Mucosa of gallbladder (tissue), 1 donor: ENCODE measurements at regions not wholly inside any gene's neighbourhood (a gene's known extent, or its start where the extent isn't known, plus 50 kb on each side); places are given as distances from the start of the nearest gene placed in this dataset.

Source experiments
- DNase-seq: peaks from one replicate; pipeline ENCODE4 v3.0.0-alpha.2; 2020; ENCODE audit warnings: low spot score
- donor health status: DM: no; HTN: no; CAD: no.

DNA sequence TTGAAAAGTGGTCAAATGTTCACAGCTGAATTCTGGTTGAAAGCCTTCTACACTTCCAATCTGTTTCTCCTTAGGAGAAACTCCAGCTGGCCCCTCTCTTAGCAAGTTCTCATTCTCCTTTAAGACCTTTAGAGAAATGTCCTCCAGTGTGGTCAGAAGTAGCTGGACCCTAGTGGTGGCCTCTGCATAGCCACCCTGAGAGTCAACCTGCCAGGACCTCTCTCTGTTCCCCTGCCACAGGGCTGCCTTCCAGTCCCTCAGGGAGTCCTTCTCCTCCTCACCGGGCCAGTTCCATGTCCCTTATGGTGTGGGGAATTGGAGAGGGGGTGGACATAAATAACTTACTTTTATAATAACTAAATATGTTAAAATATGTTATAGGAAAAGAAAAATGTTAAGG lies 200.9 kb upstream of the PKDCC start:
- DNase-seq = no peak

DNA sequence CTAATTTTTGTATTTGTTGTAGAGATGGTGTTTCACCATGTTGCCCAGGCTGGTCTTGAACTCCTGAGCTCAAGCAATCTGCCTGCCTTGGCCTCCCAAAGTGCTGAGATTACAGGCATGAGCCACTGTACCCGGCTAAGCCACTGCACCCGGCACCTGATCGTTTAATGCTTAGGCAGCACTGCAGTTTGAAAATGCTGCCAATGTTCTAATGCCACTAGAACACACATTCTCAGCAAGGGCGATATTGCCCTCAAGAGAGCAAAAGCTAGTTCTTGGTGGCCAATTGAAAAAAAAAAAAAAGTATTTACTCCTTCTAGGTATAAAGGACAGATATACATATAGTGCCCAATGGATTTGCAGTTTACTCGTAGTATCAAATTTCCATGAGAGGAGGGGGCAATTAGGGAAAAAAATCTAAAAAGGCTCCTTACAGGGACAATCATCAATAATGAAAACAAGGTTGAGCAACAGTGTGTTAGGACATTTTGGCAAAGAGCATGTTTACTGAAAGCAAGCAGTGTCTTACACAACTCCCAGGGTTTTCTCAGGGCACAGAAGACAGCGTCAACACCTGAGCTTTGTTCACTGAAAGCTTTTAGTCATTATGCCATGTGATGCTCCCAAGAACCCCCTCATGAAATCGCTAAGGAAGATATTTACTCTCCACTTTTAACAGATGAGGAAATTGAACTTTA lies 199.9 kb upstream of the PKDCC start:
- peak; percentile 40 for DNase-seq

DNA sequence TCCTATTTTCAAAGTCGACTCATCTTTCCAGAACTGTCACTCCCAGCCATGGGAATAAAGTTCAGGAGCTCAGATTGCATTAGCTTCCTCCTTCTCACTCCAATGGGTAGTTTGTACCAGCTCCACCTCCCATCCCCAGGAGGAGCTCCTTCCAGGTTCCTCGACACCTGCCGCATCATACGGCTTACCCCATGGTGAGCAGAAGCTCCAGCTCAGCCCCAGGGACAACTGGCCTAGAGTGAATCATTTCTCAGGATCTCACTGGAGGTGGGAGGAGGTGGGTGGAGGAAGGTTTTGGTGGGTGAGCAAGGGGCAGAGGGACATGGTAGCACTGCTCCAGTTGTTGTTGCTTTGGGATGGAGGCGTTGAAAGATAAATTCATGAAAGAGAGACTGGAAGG lies 196.3 kb upstream of the PKDCC start:
- no peak for DNase-seq

DNA sequence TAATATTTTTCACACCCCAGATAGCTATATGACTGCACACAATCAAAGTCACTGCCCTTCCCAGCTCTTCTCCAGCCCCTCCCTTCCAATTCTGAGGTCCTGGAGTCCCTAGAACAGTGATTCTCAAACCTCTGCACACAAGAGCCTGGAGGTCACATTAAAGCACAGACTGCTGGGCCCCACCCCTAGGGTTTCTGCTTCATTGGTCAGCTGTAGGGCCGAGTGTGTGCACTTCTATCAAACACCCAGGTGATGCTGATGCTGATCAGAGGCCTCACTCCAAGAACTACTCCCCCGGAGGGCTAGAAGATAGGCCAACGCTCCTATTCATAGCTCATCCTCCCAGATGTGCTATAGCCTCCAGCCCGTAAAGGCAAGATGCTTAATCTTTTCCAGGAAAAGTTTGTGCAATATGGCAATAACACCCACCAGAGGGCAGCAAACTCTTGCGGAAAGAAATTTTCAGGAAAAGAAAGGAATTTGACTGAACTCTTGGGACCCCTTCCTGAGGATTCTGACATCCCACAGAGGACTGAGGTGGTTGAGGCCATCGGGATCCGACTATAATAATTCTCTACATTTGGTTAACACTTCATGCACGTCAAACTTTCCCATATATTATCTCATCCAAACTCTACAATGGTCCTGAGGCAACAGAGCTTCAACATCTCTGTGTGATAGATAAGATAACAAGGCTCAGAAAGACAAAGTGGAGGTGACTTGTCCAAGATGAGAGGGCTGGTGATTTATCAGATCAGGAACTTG lies 194.2 kb upstream of the PKDCC start:
- peak; percentile 51 for DNase-seq

DNA sequence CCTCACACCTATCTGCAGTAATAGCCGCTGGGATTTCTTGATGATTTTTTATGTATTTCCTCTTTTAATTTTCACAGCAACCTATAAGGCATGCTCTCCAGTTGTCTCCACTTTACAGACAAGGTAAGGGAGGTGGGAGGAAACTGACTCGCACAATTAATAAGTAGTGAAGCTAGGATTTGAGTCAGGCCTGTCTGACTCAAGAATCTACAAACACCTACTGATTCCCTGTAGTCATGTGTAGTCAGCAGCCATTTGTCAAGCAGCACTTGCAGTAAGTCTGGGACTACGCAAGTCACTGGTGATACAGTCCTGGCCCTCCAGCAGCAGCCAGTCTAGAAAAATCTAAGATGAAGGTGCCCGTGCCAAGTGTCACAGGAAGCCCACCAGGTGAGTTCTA lies 193.6 kb upstream of the PKDCC start:
- DNase-seq = no peak

DNA sequence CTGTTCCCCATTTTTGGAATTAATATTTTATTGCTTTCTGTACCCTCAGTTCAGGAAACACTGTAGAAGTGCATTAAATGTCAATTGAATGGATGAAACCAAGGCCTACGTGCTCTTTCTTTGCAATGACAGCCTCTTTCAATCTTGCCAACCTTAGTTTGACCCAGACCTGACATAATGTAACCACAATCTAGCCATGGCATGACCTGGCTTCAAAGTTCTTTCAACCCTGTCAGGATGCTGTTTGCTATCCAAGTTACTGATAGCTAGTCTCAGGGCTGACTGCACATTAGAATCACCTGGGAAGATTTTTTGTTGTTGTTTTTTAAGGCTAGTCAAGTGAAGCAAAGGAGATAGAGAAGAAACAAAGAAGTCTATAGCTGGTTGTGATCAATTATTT lies 190.9 kb upstream of the PKDCC start:
- DNase-seq = no peak

DNA sequence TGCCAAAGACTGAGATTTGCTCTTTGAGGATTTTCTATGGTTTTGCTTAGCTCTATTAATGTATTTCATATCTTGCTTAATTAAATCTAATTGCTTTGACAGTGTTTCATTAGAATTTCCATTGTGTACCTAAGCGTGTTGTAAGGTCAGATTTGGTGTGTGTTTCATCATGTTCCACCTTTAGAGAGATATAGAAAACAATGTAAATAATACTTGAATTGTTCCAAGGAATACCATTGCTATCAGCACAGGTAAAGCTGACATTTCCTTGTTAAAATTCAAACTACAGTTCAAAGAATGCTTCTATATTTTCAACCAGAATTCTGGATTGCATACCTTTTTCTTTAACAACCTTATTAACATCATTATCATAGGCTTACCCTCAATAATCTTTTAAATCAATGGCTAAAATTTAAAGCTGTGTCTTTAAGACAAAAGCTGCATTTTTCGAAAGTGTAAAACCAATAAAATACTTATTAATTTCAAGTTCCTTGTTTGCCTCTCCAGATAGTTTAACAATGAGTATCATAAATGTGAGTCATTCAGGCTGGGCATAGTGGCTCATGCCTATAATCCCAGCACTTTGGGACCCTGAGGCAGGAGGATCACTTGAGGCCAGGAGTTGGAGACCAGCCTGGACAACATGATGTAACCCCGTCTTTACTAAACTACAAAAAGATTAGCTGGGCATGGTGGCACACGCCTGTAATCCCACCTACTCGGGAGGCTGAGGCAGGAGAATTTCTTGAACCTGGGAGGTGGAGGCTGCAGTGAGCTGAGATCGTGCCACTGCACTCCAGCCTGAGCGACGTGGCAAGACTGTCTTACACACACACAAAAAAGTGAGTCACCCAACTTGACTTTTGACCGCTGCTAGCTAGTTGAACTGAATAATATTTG lies 188.0 kb upstream of the PKDCC start:
- DNase-seq = peak; percentile 20

DNA sequence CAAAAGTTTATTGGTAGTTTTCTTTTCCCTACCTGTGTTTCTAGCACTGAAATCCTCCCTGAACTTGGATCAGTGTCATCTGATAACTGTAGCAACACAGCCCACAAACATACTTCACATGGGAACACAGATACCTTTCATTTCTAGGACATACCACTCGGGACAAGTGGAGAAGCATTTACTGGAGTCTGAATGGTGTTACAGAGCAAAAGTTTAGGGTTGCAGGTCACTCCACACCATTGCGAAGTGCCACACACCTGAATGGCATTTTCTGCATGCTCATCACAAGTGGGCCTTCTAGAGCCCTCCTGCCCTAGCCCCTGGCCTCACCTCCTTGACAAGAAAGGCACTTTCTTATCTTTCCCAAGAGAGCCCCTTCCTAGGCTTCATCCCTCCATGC lies 184.8 kb upstream of the PKDCC start:
- DNase-seq = no peak

DNA sequence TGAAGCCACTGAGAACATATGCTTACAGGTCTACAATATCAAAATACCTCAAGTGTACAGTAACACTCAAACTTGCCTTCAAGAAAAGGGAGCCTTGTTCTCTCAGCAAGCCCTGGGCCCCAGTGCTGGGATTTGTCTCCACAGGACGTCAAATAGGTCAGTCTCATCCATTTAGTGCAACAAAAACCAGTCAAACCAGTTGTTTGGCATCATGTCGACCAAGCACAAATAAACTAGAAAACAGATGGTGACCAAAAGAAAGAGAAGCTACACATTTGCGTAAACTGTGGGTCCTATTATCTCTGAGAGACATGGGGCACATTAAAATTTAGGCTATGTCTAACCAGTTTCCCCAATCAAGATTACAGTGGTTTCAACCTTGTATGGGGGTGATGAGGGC lies 182.6 kb upstream of the PKDCC start:
- DNase-seq = no peak

DNA sequence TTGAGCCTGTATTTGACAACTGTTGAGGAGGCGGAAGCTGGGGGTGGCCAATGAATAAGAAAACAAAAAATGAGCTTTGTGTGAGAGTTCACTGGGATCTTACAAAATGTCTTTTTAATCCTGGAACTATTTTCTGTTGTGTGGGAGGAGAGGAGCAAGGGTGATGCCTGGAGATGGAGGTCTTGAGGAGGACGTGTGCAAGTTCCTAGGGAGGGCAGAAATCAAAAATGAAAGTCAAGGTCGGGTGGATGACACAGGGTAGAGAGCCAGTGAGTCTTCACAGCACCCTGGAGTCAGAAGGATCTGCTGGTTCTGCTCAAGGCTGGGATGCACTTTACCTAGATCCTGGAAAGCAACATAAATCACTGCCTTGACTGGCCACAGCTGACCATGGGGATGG lies 180.3 kb upstream of the PKDCC start:
- DNase-seq = no peak

DNA sequence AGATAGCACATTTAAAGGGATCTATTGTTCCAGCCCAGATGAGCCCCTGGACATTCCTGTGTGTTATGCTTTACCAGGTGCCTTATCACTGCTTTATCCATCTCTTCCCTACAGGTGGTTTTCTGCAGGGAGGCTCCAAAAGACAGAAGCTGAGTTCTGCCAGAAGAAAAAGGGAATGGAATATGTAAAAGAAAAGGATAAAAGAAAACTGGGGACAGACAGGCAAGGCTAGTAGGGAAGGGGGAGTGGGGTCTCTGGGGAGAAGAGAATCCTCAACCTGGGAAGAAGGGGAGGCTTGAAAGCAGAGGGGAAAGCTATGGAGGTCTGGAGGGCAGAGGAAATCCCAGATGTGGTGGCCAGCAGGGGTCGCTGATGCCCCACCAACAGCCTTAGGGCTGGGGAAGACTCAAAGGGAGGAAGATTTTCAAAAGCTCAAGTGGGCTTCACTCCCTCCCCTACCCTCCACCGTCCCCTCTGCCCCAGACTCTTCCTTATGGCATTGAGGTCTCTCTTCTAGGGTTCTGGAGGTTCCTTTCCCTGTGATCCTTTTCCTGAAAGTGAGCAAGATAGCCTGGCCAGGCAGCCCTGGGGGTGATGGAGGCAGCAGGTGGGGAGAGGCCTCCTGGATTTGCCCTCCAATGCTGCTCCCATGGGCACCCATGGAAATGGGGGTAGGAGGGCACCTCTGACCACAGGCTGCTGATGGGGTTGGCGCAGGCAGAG lies 178.1 kb upstream of the PKDCC start:
- DNase-seq = peak; percentile 75

DNA sequence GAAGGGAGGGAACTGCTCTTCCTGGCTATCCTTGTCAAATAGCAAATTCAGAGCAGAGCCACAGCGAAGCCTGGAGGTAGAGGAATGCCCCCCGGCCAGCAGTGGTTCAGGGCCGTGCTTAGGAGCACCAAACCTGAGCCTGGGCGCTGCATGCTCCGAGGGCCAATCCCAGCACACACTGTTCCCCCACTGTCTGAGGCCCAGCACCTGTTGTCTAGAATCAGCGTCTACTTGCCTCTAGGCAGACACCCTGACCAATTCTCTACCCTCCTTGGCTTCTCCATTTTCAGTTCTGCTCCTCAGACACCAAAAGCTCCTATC lies 177.6 kb upstream of the PKDCC start:
- DNase-seq = no peak

DNA sequence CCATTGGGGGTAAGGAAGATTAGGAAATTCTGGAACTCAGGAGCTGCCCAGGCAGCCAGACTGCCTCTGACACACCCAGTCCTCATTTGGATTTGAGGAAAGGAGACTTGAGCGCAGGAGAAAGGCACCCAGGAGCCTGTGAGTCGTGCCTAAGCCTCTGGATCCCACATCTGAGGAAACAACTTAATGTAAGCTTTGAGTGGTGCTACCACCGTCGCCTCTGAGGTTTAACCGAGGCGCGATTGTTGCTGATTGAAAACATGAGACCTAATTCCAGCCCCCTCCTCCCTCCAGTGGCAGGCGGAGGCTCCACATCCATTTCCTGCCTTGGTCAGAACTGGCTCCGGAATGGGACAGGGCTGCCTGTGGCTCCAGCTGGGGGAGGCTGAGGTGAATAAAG lies 176.7 kb upstream of the PKDCC start:
- DNase-seq = no peak

DNA sequence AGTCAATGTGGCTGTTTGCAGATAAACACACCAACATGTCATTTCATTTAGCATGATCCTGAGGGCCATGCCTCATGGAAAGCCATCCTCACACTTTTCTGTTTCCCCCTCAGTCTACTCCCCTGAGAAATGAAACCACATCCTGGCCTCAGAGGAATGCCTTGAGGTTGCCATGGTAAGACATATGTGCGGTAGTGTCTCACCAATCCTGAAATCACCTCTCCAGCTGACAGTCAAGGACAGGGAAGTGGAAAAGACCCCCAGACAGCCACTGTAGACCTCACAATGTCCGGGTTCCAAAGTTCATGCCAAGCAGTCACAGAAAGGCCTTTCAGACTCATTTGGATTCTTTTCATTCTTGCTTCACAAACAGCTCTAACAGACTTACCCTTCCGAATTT lies 175.2 kb upstream of the PKDCC start:
- no peak for DNase-seq

DNA sequence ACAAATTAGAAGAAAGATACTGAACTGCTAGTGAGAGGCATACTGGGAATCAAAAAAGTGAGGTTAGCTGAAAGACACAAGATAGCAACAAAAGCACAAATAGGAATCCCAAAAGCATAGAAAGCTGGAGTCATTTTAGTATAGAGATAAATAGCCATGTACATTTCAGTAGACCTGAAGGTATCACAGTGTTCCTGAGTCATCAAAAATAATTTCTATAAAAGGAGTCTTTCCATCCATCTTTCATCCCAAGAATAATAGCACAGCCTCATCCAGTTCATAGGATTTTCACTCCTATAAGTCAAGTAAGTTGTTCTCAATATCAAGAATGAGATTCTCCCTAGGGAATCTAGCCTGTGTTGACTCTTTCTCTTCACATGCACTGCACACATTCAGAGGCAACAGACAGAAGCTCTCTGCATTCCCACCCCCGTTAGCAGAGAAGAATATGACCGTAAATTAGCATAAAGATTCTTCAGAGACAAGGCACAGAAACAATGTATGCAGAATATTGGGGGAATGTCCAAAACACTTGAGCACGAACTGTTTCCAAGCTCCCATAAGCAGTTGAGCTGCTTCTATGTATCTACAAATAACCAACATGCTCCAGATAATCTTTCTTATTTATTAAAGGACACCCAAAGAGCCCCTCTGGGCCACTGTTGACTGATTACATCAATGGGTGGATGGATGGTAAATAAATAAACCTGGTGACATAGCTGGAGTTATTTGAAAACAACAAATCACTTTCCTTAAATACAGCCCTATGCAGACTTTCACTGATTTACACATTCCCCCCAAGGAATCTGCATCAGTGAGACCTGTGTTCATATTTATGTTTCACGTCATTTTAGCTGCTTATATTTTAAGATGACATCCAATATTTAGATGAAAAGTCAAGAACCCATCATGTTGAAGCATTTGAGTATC lies 174.5 kb upstream of the PKDCC start:
- DNase-seq = no peak

DNA sequence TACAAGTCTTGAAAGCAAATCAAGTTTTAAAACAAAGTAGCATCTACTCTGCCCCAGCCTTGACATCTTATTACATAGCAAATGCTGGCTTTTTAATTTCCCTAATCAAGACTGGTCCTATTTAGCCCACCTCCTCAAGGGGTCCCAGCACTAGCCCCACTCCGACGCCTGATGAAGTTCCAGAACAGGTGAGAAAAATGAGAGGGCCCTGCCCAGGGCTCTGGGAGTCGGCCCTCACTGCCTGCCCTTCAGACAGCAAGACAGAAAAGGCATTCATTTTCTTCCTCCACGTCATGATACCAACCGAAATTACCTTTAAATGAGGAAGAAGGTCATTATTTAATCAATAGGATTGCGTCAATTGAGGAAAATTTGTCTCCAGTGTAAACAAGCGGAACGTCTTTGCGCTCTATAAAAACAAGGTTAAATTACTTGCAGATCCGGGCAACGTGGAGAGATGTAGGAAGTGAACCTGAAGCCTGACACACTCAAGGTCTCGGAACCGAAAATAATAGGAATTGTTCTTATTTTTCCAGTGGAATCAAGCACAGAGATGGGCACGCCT lies 170.6 kb upstream of the PKDCC start:
- DNase-seq = no peak

DNA sequence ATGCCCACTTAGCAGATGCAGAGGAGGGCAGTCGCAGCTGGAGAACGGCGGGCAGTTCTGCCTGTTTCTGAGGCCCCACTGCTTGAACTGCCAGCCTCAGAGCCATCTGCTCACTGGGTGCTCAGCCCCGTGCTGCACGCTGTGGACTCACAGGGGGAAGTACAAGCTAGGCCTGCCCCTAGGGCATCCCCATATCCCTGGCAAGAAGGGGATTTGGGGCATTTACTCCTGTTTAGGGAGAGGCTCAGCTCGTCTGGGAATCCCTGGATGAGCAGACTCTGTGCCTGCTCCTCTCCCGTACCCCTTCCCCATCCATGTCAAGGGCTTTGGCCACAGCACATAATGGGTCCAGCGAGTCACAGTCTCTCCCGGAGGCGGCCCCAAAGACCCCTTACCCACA lies 169.8 kb upstream of the PKDCC start:
- no peak for DNase-seq

DNA sequence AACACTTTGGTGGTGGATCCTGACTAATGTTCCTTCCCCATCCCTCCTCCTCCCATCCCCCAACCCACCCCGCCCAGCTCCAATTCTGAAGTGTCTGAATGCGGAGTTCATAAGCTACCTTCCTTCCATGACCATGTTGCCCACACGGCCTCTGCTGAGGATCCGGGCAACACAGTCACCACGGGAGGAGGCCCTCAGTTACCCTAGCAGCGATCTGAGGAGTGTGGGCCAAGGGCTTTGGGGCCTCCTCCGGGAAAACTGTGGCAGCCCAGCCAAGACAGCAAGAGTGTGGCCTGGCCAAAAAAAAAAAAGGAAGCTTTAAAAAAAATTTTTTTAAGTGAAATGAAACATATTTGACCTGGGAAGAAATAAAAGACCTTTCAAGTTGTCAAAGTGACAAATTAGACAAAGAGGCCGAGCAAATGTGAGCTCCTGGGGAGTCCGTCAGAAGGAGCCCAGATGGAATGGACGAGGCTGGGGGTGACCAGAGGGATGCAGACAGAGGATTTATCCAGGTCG lies 169.0 kb upstream of the PKDCC start:
- DNase-seq = no peak

DNA sequence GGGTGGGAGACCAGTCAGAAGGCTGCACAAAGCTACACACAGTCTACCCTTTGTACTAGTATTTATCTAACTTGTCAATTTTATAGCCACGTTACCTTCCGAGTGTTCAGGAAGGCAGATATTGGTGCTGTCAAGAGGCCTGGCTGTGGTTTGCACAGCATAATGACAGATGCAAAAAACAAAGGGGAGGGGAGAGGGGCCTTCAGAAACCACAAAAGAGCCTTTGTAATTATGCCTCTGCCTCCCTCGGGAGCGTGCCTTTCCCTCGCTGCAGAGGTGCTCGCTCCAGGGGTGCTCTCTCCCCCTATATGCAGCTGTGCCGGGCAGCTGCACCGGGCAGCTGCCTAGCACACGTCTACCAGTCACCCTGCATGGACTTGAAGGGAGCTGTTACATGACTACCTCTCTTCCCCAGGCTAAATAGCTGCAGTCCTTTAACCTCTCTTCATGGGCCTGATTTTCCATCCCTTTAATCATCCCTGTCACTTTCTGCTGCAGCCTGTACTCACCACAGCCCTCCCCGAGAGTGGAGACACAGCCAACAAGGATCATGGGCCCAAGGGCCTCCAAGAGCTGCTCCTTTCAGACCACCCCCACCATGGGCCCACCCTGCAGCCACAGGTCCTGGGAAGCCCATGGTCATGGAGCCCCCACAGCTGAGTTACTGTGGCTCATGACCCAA lies 168.4 kb upstream of the PKDCC start:
- DNase-seq = no peak
